ENCODE measurements at regions not wholly inside any gene's neighbourhood (a gene's known extent, or its start where the extent isn't known, plus 50 kb on each side); places are given as distances from the start of the nearest gene placed in this dataset.

DNA sequence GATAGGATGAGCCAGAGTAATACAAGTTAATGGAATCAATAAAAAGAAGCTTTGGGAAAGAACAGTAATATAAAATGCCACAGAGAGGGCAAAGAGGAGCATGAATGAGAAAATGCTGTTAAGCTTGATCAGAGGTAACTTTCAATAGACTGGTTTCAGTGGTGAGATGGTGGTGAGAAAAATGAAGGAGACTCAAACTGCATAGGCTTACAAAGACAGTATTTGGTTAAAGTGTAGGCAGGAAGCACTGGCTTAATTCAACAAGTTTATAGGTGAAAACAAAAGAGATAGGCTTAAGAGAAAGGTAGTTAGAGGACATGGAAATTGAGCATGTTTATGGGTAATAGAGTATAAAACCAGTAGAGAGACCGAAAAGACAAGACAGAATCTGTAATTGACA is 298.6 kb upstream of the ADAMTS5 start:
- Mint-ChIP-seq H3K9me3 (no peaks in the 10 kb centered on the region), H3K4me1 (no peaks in the 10 kb centered on the region), H3K27me3 (no peaks in the 10 kb centered on the region), H3K36me3 (ENCODE audit: low read depth) (no peaks in the 10 kb centered on the region), H3K4me3 (no peak overlapping the region), H3K27ac (no peak overlapping the region)
- DNase-seq (no peak), ATAC-seq (ENCODE audit: low read depth) (no peak)
- intact Hi-C loops (cut with micrococcal nuclease), result no loop called here
- POLR2A ChIA-PET, result no interaction called here
- CTCF ChIA-PET, result no interaction called here
- TF ChIP-seq, protein P1, sequence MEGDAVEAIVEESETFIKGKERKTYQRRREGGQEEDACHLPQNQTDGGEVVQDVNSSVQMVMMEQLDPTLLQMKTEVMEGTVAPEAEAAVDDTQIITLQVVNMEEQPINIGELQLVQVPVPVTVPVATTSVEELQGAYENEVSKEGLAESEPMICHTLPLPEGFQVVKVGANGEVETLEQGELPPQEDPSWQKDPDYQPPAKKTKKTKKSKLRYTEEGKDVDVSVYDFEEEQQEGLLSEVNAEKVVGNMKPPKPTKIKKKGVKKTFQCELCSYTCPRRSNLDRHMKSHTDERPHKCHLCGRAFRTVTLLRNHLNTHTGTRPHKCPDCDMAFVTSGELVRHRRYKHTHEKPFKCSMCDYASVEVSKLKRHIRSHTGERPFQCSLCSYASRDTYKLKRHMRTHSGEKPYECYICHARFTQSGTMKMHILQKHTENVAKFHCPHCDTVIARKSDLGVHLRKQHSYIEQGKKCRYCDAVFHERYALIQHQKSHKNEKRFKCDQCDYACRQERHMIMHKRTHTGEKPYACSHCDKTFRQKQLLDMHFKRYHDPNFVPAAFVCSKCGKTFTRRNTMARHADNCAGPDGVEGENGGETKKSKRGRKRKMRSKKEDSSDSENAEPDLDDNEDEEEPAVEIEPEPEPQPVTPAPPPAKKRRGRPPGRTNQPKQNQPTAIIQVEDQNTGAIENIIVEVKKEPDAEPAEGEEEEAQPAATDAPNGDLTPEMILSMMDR (IDR thresholded peaks at IDR 0.05), result no peak

DNA sequence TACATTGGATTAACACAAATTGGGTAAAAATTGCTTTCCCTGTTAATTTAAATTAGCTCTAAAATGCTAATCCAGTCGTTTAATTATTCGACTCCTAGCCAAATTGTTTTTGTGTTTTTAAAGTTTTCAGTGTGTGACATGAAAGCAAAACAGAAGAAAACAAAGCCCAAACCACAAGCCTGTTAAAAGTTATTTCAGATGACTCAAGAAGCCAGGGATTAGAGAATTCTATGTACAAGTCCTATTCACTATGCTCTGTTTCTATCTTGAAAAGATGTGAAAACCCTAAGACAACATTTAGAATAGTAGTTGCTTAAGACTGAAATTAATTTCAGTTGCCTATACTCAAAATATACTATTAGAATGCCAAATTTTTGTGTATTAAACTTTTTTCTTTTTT is 294.8 kb upstream of the ADAMTS5 start:
- CTCF ChIA-PET, result no interaction called here
- intact Hi-C loops (cut with micrococcal nuclease), result no loop called here
- ATAC-seq (ENCODE audit: low read depth) (no peak), DNase-seq (no peak)
- no peak overlapping the region for H3K27ac Mint-ChIP-seq
- TF ChIP-seq, protein P1 (IDR thresholded peaks at IDR 0.05), result no peak
- H3K27me3 Mint-ChIP-seq, result no peaks in the 10 kb centered on the region
- peaks cover 5% of the 10 kb centered on the region for H3K9me3 Mint-ChIP-seq
- no peak overlapping the region for H3K4me3 Mint-ChIP-seq
- no peaks in the 10 kb centered on the region for H3K4me1 Mint-ChIP-seq
- H3K36me3 Mint-ChIP-seq (ENCODE audit: low read depth), result no peaks in the 10 kb centered on the region
- POLR2A ChIA-PET, result no interaction called here

GRCh38 chr21:27260728-27261127 is 293.8 kb upstream of the ADAMTS5 start:
- DNase-seq (no peak), ATAC-seq (ENCODE audit: low read depth) (no peak)
- TF ChIP-seq, protein P1 (IDR thresholded peaks at IDR 0.05), result no peak
- Mint-ChIP-seq H3K36me3 (ENCODE audit: low read depth) (no peaks in the 10 kb centered on the region), H3K27ac (no peak overlapping the region), H3K4me3 (no peak overlapping the region), H3K4me1 (no peaks in the 10 kb centered on the region), H3K27me3 (no peaks in the 10 kb centered on the region), H3K9me3 (peaks cover 5% of the 10 kb centered on the region)
- CTCF ChIA-PET, result no interaction called here
- POLR2A ChIA-PET, result no interaction called here
- intact Hi-C loops (cut with micrococcal nuclease), result no loop called here

GRCh38 chr21:27258742-27259448 is 292.0 kb upstream of the ADAMTS5 start:
- H3K36me3 Mint-ChIP-seq (ENCODE audit: low read depth), result no peaks in the 10 kb centered on the region
- H3K9me3 Mint-ChIP-seq, result peaks cover 5% of the 10 kb centered on the region
- TF ChIP-seq, protein P1 (IDR thresholded peaks at IDR 0.05), result no peak
- no peaks in the 10 kb centered on the region for H3K4me1 Mint-ChIP-seq
- intact Hi-C loops (cut with micrococcal nuclease), result no loop called here
- POLR2A ChIA-PET, result no interaction called here
- H3K27ac Mint-ChIP-seq, result no peak overlapping the region
- no peak for DNase-seq
- no peak for ATAC-seq (ENCODE audit: low read depth)
- CTCF ChIA-PET, result no interaction called here
- H3K4me3 Mint-ChIP-seq, result no peak overlapping the region
- no peaks in the 10 kb centered on the region for H3K27me3 Mint-ChIP-seq

GRCh38 chr21:27257908-27258556 is 291.1 kb upstream of the ADAMTS5 start:
- intact Hi-C loops (cut with micrococcal nuclease), result no loop called here
- H3K4me1 Mint-ChIP-seq, result no peaks in the 10 kb centered on the region
- H3K9me3 Mint-ChIP-seq, result peaks cover 5% of the 10 kb centered on the region
- H3K4me3 Mint-ChIP-seq, result no peak overlapping the region
- no peaks in the 10 kb centered on the region for H3K27me3 Mint-ChIP-seq
- CTCF ChIA-PET, result no interaction called here
- ATAC-seq (ENCODE audit: low read depth) (no peak), DNase-seq (no peak)
- POLR2A ChIA-PET, result no interaction called here
- H3K27ac Mint-ChIP-seq, result no peak overlapping the region
- TF ChIP-seq, protein P1 (IDR thresholded peaks at IDR 0.05), result no peak
- no peaks in the 10 kb centered on the region for H3K36me3 Mint-ChIP-seq (ENCODE audit: low read depth)

Data from activated B cell treated with CpG ODN at 0.5 μM for 24 hours (primary cell).